Sigmoid colon (tissue), 4 donors: ENCODE measurements at regions not wholly inside any gene's neighbourhood (a gene's known extent, or its start where the extent isn't known, plus 50 kb on each side); places are given as distances from the start of the nearest gene placed in this dataset.

Experiments used
- CTCF ChIP-seq, 4 experiments: fragments of 450-650 bp in 3 of 4; fragments of 200-600 bp in 1 of 4; IDR thresholded peaks; one replicate each; pipeline ENCODE4 v1.5.1; 2016 to 2019; ENCODE audit warnings: antibody characterized with exemption in 4 of 4, mild to moderate bottlenecking in 3 of 4, moderate library complexity in 2 of 4
- POLR2A ChIP-seq, 2 donors: fragments of 450-650 bp; IDR thresholded peaks; one replicate each; pipeline ENCODE4 v1.6.1; 2016; ENCODE audit warnings: antibody characterized with exemption in 2 of 2, mild to moderate bottlenecking in 2 of 2, moderate library complexity in 2 of 2
- POLR2AphosphoS5 ChIP-seq, 4 donors: sonication (generic); formaldehyde crosslinking; IDR thresholded peaks; one replicate each; pipeline ENCODE4 v1.6.1; 2017; ENCODE audit warnings: antibody characterized with exemption in 4 of 4

GRCh38 chr12:127501916-127502315 is 765.1 kb upstream of the TMEM132C start:
- no peak for TF ChIP-seq CTCF (IDR thresholded peaks at IDR 0.05)
- no peak for TF ChIP-seq POLR2AphosphoS5 (IDR thresholded peaks at IDR 0.05)
- no peak for TF ChIP-seq POLR2A (IDR thresholded peaks at IDR 0.05)
